ENCODE measurements at regions not wholly inside any gene's neighbourhood (a gene's known extent, or its start where the extent isn't known, plus 50 kb on each side); places are given as distances from the start of the nearest gene placed in this dataset.

- TF ChIP-seq CTCF (IDR thresholded peaks at IDR 0.05) (no peak), EZH2phosphoT487 (IDR thresholded peaks at IDR 0.05) (no peak), EZH2 (IDR thresholded peaks at IDR 0.05) (no peak)
These were observed 844.3 kb upstream of the MANEA start for GRCh38 chr6:94733066-94733465.

All from neural progenitor cell (in vitro differentiated cells).